ENCODE measurements at regions not wholly inside any gene's neighbourhood (a gene's known extent, or its start where the extent isn't known, plus 50 kb on each side); places are given as distances from the start of the nearest gene placed in this dataset.

DNA sequence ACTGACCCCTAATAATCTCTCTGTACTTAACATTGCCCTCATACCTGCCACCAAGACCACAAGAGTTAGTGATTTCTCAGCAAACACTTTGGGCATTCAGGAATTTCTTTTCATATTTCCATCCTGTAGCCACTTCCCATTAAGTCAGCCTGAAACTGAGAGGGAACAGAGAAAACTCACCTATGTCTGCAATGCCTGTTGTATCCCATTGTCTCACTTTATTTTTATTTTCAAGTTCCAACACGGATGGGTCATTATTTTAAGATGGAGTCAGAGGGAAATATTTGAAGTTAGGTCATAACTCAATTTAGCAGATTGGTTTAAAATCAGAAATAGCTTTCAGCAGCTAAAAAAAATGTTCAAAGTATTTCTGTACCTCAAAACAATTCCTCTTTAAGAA, 937.8 kb upstream of the CHORDC1 start:
- TF ChIP-seq, protein P1, sequence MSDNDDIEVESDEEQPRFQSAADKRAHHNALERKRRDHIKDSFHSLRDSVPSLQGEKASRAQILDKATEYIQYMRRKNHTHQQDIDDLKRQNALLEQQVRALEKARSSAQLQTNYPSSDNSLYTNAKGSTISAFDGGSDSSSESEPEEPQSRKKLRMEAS (IDR thresholded peaks at IDR 0.05; ENCODE audit: insufficient read depth, insufficient read length): no peak
- TF ChIP-seq EZH2 (IDR thresholded peaks at IDR 0.05; ENCODE audit: borderline replicate concordance, low read depth, low read length, severe bottlenecking): no peak
- TF ChIP-seq, protein P2, sequence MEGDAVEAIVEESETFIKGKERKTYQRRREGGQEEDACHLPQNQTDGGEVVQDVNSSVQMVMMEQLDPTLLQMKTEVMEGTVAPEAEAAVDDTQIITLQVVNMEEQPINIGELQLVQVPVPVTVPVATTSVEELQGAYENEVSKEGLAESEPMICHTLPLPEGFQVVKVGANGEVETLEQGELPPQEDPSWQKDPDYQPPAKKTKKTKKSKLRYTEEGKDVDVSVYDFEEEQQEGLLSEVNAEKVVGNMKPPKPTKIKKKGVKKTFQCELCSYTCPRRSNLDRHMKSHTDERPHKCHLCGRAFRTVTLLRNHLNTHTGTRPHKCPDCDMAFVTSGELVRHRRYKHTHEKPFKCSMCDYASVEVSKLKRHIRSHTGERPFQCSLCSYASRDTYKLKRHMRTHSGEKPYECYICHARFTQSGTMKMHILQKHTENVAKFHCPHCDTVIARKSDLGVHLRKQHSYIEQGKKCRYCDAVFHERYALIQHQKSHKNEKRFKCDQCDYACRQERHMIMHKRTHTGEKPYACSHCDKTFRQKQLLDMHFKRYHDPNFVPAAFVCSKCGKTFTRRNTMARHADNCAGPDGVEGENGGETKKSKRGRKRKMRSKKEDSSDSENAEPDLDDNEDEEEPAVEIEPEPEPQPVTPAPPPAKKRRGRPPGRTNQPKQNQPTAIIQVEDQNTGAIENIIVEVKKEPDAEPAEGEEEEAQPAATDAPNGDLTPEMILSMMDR (IDR thresholded peaks at IDR 0.05; ENCODE audit: extremely low read depth in 1 of 2, insufficient read depth in 1 of 2, low read depth in 1 of 2, low read length in 2 of 2): no peak
- TF ChIP-seq POLR2A (IDR thresholded peaks at IDR 0.05; ENCODE audit: low read depth, low read length): no peak
- no peak for TF ChIP-seq GATA2 (IDR thresholded peaks at IDR 0.05; ENCODE audit: insufficient read depth, insufficient read length, low read depth, low read length)
- no peak for TF ChIP-seq POLR2AphosphoS5 (IDR thresholded peaks at IDR 0.05; ENCODE audit: insufficient read depth, low read depth, low read length)
- TF ChIP-seq JUN (IDR thresholded peaks at IDR 0.05; ENCODE audit: borderline replicate concordance, insufficient read depth, insufficient read length, low read depth): no peak
- no peak for TF ChIP-seq FOS (IDR thresholded peaks at IDR 0.05; ENCODE audit: borderline replicate concordance, insufficient read depth, low read length)

All from endothelial cell of umbilical vein (primary cell).